B cell (primary cell): ENCODE measurements at regions not wholly inside any gene's neighbourhood (a gene's known extent, or its start where the extent isn't known, plus 50 kb on each side); places are given as distances from the start of the nearest gene placed in this dataset.

Source experiments
- ATAC-seq: fragments of 200-7000 bp; cut with Tn5 transposase; one replicate; pipeline ENCODE4 v1.10.0; 2021; ENCODE audit warnings: low read depth, mild to moderate bottlenecking, moderate number of reproducible peaks, moderate library complexity
- CTCF ChIA-PET: fragments of 350-600 bp; sonication (Branson Sonifier 250); formaldehyde crosslinking; loops from one replicate; lab custom pipeline; 2021; ENCODE audit warnings: antibody characterized with exemption, inconsistent platforms; lab: Charles Lee
- POLR2A ChIA-PET: fragments of 350-600 bp; sonication (Branson Sonifier 250); formaldehyde crosslinking; loops from one replicate; lab custom pipeline; 2021; ENCODE audit warnings: antibody characterized with exemption; lab: Charles Lee
- DNase-seq: peaks from one replicate; pipeline ENCODE4 v3.0.0; 2013
- H2AFZ ChIP-seq: 2 replicates; pipeline ENCODE4 v1.6.1; 2012; ENCODE audit warnings: mild to moderate bottlenecking, low read depth, low read length; ENCODE audit not compliant: insufficient read depth, poor library complexity, severe bottlenecking
- H3K27ac ChIP-seq, 2 donors: 1 replicate in 1 of 2; 2 replicates in 1 of 2; pipeline ENCODE4 v1.5.1; 2012 to 2013; ENCODE audit warnings: low read length in 2 of 2, mild to moderate bottlenecking in 2 of 2, moderate library complexity in 1 of 2
- H3K27me3 ChIP-seq, 4 experiments: fragments of 200-600 bp in 1 of 4; sonication (generic) in 1 of 4; replicated peaks in 1 of 4; 1 replicate in 2 of 4; 2 replicates in 2 of 4; pipeline versions ENCODE4 v1.6.1 to v1.7.0; 2013 to 2016; ENCODE audit warnings: low read length in 3 of 4, mild to moderate bottlenecking in 2 of 4, mixed read lengths in 1 of 4, moderate library complexity in 1 of 4; ENCODE audit not compliant: insufficient read depth in 4 of 4, control insufficient read depth in 3 of 4; ENCODE audit errors: control extremely low read depth in 1 of 4
- H3K36me3 ChIP-seq, 2 experiments: replicated peaks in 1 of 2; 1 replicate in 1 of 2; 2 replicates in 1 of 2; pipeline versions ENCODE4 v1.6.1 to v1.7.1; 2013; ENCODE audit warnings: low read length in 1 of 2; ENCODE audit not compliant: insufficient read depth in 2 of 2, control insufficient read depth in 1 of 2; ENCODE audit errors: control extremely low read depth in 1 of 2, extremely low read depth in 1 of 2
- H3K4me1 ChIP-seq, 2 donors: fragments of 200-600 bp in 1 of 2; sonication (generic) in 1 of 2; 1 replicate in 1 of 2; 2 replicates in 1 of 2; pipeline versions ENCODE4 v1.5.1 to v1.6.1; 2013 to 2017; ENCODE audit warnings: low read length in 2 of 2; ENCODE audit not compliant: control insufficient read depth in 2 of 2, insufficient read depth in 2 of 2
- H3K4me2 ChIP-seq: replicated peaks from 2 replicates; pipeline ENCODE3; 2012; ENCODE audit warnings: mild to moderate bottlenecking, low read depth, low read length; ENCODE audit not compliant: poor library complexity, severe bottlenecking
- H3K4me3 ChIP-seq, 5 experiments: fragments of 200-600 bp in 1 of 5; sonication (generic) in 1 of 5; 1 replicate in 3 of 5; 2 replicates in 2 of 5; pipeline versions ENCODE4 v1.5.1 to v1.7.0; 2011 to 2016; ENCODE audit warnings: low read length in 4 of 5, mild to moderate bottlenecking in 4 of 5, low read depth in 2 of 5, control low read depth in 1 of 5, moderate library complexity in 1 of 5; ENCODE audit not compliant: insufficient read depth in 1 of 5; ENCODE audit errors: control extremely low read depth in 1 of 5, extremely low read depth in 1 of 5
- H3K79me2 ChIP-seq: fragments of 200-600 bp; sonication (generic); one replicate; pipeline ENCODE4 v1.6.0; 2016; ENCODE audit warnings: low read length; ENCODE audit not compliant: control insufficient read depth, insufficient read depth
- H3K9ac ChIP-seq: fragments of 200-600 bp; sonication (generic); 2 replicates; pipeline ENCODE4 v1.6.1; 2017; ENCODE audit warnings: mild to moderate bottlenecking, low read length, moderate library complexity
- H3K9me3 ChIP-seq, 3 donors: one replicate each; pipeline versions ENCODE4 v1.6.1 to v1.7.1; 2013; ENCODE audit warnings: low read length in 2 of 3; ENCODE audit not compliant: control insufficient read depth in 2 of 3, insufficient read depth in 1 of 3; ENCODE audit errors: control extremely low read depth in 1 of 3
- H4K20me1 ChIP-seq: 2 replicates; pipeline ENCODE4 v1.6.0; 2012; ENCODE audit warnings: mild to moderate bottlenecking, low read length; ENCODE audit not compliant: insufficient read depth, control insufficient read depth, poor library complexity, severe bottlenecking
- H3K27ac Mint-ChIP-seq: one replicate; pipeline ENCODE4 v1.8.0; 2021; ENCODE audit warnings: mixed read lengths
- H3K27me3 Mint-ChIP-seq: one replicate; pipeline ENCODE4 v1.8.0; 2021; ENCODE audit warnings: mixed read lengths
- H3K4me1 Mint-ChIP-seq: one replicate; pipeline ENCODE4 v1.8.0; 2021; ENCODE audit warnings: mixed read lengths
- H3K4me3 Mint-ChIP-seq: one replicate; pipeline ENCODE4 v1.8.0; 2021; ENCODE audit warnings: mixed read lengths
- H3K9me3 Mint-ChIP-seq: one replicate; pipeline ENCODE4 v1.8.0; 2022; ENCODE audit warnings: mixed read lengths; ENCODE audit not compliant: insufficient read depth
- CTCF ChIP-seq: fragments of 200-600 bp; IDR thresholded peaks from one replicate; pipeline ENCODE4 v1.8.0; 2022; ENCODE audit warnings: antibody characterized with exemption, mild to moderate bottlenecking
- EZH2 ChIP-seq: IDR thresholded peaks from 2 replicates; pipeline ENCODE4 v1.6.1; 2012; ENCODE audit warnings: borderline replicate concordance, low read depth, mild to moderate bottlenecking, moderate library complexity, low read length; ENCODE audit not compliant: insufficient read depth, poor library complexity, severe bottlenecking
- WGBS: methylation state at CpG from one replicate; pipeline ENCODE4 v1.1.5; 2013; ENCODE audit warnings: missing lambda C conversion rate; ENCODE audit not compliant: insufficient coverage; 5-methylcytosine and 5-hydroxymethylcytosine counted together
- intact Hi-C: fragments of 100-400 bp; cut with micrococcal nuclease; formaldehyde crosslinking; loops from one replicate; pipeline ENCODE4 v1.10.0; 2022

GRCh38 chr10:21171936-21172541 is 274.9 kb upstream of the NEBL start:
- WGBS, result 96% methylated on average over 3 of the region's 6 CpGs
- ChIA-PET CTCF (no interaction called here), POLR2A (no interaction called here)
- no peaks in the 10 kb centered on the region for H3K79me2 ChIP-seq
- DNase-seq (no peak), ATAC-seq (no peak)
- no peak overlapping the region for H3K4me2 ChIP-seq
- no peak overlapping the region for H2AFZ ChIP-seq
- peaks cover 13% of the 10 kb centered on the region for H3K4me1 Mint-ChIP-seq
- H3K27ac Mint-ChIP-seq, result no peak overlapping the region
- no peaks in the 10 kb centered on the region for H3K9me3 Mint-ChIP-seq
- no peaks in the 10 kb centered on the region for H4K20me1 ChIP-seq
- peaks cover 0 to 3% (median 0%) of the 10 kb centered on the region in 3 donors for H3K9me3 ChIP-seq
- H3K27me3 ChIP-seq, result peaks cover 0 to 25% (median 6%) of the 10 kb centered on the region in 4 experiments
- peaks cover 56% of the 10 kb centered on the region for H3K27me3 Mint-ChIP-seq
- no peaks in the 10 kb centered on the region for H3K36me3 ChIP-seq
- no peak overlapping the region for H3K27ac ChIP-seq
- no peak overlapping the region for H3K4me3 Mint-ChIP-seq
- H3K4me3 ChIP-seq, result no peak overlapping the region
- H3K9ac ChIP-seq, result no peak overlapping the region
- no peaks in the 10 kb centered on the region for H3K4me1 ChIP-seq
- intact Hi-C loops, result no loop called here
- TF ChIP-seq EZH2 (no peak), CTCF (no peak)

- Mint-ChIP-seq H3K4me3 (no peak overlapping the region), H3K27me3 (peaks cover 50% of the 10 kb centered on the region), H3K9me3 (no peaks in the 10 kb centered on the region), H3K27ac (no peak overlapping the region), H3K4me1 (peaks cover 13% of the 10 kb centered on the region)
- intact Hi-C loops, result no loop called here
- Histone ChIP-seq H3K9ac (no peak overlapping the region), H3K36me3 (no peaks in the 10 kb centered on the region), H3K27ac (no peak overlapping the region), H3K9me3 (peaks cover 0 to 3% (median 0%) of the 10 kb centered on the region in 3 donors), H3K4me1 (no peaks in the 10 kb centered on the region), H3K79me2 (no peaks in the 10 kb centered on the region), H3K4me2 (no peak overlapping the region), H2AFZ (no peak overlapping the region), H4K20me1 (no peaks in the 10 kb centered on the region), H3K27me3 (peaks cover 0 to 23% (median 5%) of the 10 kb centered on the region in 4 experiments), H3K4me3 (no peak overlapping the region)
- POLR2A ChIA-PET, result no interaction called here
- 88% methylated on average over 10 of the region's 14 CpGs for WGBS
- ATAC-seq, result no peak
- no peak for DNase-seq
- CTCF ChIA-PET, result no interaction called here
- TF ChIP-seq EZH2 (no peak), CTCF (no peak)
These were observed 274.3 kb upstream of the NEBL start for GRCh38 chr10:21171197-21171935.
